ENCODE measurements at regions not wholly inside any gene's neighbourhood (a gene's known extent, or its start where the extent isn't known, plus 50 kb on each side); places are given as distances from the start of the nearest gene placed in this dataset.

DNA sequence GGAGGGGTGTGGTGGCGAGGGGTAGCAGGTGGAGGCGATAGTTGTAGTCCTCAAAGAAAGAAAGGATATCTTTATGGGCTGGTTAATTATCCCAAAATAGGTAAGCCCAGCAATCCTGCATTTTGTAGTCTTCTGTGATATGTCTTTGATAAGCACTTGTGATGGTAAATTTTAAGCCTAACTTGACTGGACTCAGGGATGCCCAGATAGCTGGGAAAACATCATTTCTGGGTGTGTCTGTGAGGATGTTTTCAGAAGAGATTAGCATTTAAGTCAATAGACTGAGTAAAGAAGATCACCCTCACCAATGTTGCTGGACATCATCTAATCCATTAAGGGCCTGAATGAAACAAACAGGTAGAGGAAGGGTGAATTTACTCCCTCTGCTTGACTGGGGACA lies 124.8 kb upstream of the RIPOR2 start (continued):
- TF ChIP-seq ZNF687 (IDR thresholded peaks at IDR 0.05), result no peak

GRCh38 chr6:25061289-25061936 lies 125.7 kb upstream of the RIPOR2 start:
- RAD21 ChIA-PET (ENCODE audit: unreplicated experiment), result interaction anchor here (0.7 to 2.5 kb wide), 4 partner anchors 18 to 205 kb away, joined by 3 to 10 read pairs (median 6); no protein-coding TSS in a partner anchor
- no peak for DNase-seq (ENCODE audit: low read depth, low spot score)
- FAIRE-seq, result no peak
- H3K27me3 ChIP-seq (replicated peaks in 1 of 2; ENCODE audit: control insufficient read depth in 2 of 2, insufficient read depth in 2 of 2, low read length in 1 of 2), result no peaks in the 10 kb centered on the region
- no peak overlapping the region for H3K4me2 ChIP-seq (ENCODE audit: control insufficient read depth, insufficient read depth)
- H3K9me3 ChIP-seq (replicated peaks; ENCODE audit: control insufficient read depth, insufficient read depth, low read length), result no peaks in the 10 kb centered on the region; the same call in 2 of the 3 replicates
- H3K36me3 ChIP-seq (ENCODE audit: control insufficient read depth in 2 of 2, insufficient read depth in 2 of 2, low read length in 1 of 2), result no peaks in the 10 kb centered on the region
- no peak overlapping the region for H2AFZ ChIP-seq (ENCODE audit: control insufficient read depth, low read depth, low read length)
- no TSS peak for BruUV-seq (replicated peaks)
- CTCF ChIA-PET, result interaction anchor here (0.8 to 6.6 kb wide), 9 partner anchors 9 to 205 kb away, joined by 3 to 56 read pairs (median 5); no protein-coding TSS in a partner anchor
- no peak overlapping the region for H3K27ac ChIP-seq (ENCODE audit: control insufficient read depth, insufficient read depth)
- no peak overlapping the region for H3K4me3 ChIP-seq
- H3K9ac ChIP-seq (ENCODE audit: control insufficient read depth, insufficient read depth, low read length), result no peak overlapping the region
- no peak for TF ChIP-seq PKNOX1 (IDR thresholded peaks at IDR 0.05)
- no peak for TF ChIP-seq RAD21 (IDR thresholded peaks at IDR 0.05; ENCODE audit: insufficient read depth, low read depth, low read length)
- TF ChIP-seq, protein P1, sequence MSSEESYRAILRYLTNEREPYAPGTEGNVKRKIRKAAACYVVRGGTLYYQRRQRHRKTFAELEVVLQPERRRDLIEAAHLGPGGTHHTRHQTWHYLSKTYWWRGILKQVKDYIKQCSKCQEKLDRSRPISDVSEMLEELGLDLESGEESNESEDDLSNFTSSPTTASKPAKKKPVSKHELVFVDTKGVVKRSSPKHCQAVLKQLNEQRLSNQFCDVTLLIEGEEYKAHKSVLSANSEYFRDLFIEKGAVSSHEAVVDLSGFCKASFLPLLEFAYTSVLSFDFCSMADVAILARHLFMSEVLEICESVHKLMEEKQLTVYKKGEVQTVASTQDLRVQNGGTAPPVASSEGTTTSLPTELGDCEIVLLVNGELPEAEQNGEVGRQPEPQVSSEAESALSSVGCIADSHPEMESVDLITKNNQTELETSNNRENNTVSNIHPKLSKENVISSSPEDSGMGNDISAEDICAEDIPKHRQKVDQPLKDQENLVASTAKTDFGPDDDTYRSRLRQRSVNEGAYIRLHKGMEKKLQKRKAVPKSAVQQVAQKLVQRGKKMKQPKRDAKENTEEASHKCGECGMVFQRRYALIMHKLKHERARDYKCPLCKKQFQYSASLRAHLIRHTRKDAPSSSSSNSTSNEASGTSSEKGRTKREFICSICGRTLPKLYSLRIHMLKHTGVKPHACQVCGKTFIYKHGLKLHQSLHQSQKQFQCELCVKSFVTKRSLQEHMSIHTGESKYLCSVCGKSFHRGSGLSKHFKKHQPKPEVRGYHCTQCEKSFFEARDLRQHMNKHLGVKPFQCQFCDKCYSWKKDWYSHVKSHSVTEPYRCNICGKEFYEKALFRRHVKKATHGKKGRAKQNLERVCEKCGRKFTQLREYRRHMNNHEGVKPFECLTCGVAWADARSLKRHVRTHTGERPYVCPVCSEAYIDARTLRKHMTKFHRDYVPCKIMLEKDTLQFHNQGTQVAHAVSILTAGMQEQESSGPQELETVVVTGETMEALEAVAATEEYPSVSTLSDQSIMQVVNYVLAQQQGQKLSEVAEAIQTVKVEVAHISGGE (CRISPR knock-in tag; IDR thresholded peaks at IDR 0.05), result no peak
- TF ChIP-seq SUPT20H (IDR thresholded peaks at IDR 0.05; ENCODE audit: borderline replicate concordance, control insufficient read depth, low read depth, low read length), result no peak
- TF ChIP-seq ZNF274 (IDR thresholded peaks at IDR 0.05; ENCODE audit: insufficient read depth, insufficient read length), result no peak
- no peak for TF ChIP-seq MTA3 (IDR thresholded peaks at IDR 0.05; ENCODE audit: borderline replicate concordance, low read length)
- TF ChIP-seq EED (IDR thresholded peaks at IDR 0.05; ENCODE audit: low read depth), result no peak
- TF ChIP-seq SMAD1 (IDR thresholded peaks at IDR 0.05; ENCODE audit: low read depth, partially characterized antibody), result no peak
- TF ChIP-seq SREBF1 (IDR thresholded peaks at IDR 0.05; ENCODE audit: low read length), result no peak
- no peak for TF ChIP-seq MEF2A (IDR thresholded peaks at IDR 0.05; ENCODE audit: insufficient read depth, low read depth, low read length)
- 64% methylated on average over 6 of the region's 6 CpGs for WGBS (ENCODE audit: insufficient coverage, insufficient replicate concordance, low lambda C conversion rate, missing lambda C conversion rate)
- no peak for ATAC-seq
- no peaks in the 10 kb centered on the region for H3K4me1 ChIP-seq (ENCODE audit: control insufficient read depth, insufficient read depth, low read length)
- in situ Hi-C loops (cut with MboI) (no loop called here), intact Hi-C loops (cut with micrococcal nuclease; ENCODE audit: unreplicated experiment) (no loop called here)
- no peaks in the 10 kb centered on the region for H3K79me2 ChIP-seq (ENCODE audit: control insufficient read depth, insufficient read depth, low read length)
- SMC1A ChIA-PET (ENCODE audit: uncharacterized antibody, unreplicated experiment), result interaction anchor here (1.0 to 6.4 kb wide), 8 partner anchors 8 to 48 kb away, joined by 3 to 38 read pairs (median 9); no protein-coding TSS in a partner anchor
- no peaks in the 10 kb centered on the region for H4K20me1 ChIP-seq (ENCODE audit: control insufficient read depth, insufficient read depth)
- POLR2A ChIA-PET, result interaction anchor here (1.8 to 3.2 kb wide), 3 partner anchors 14 to 35 kb away, joined by 6 to 15 read pairs (median 7); no protein-coding TSS in a partner anchor

Data from GM12878 (cell line).